ENCODE measurements at regions not wholly inside any gene's neighbourhood (a gene's known extent, or its start where the extent isn't known, plus 50 kb on each side); places are given as distances from the start of the nearest gene placed in this dataset.

GRCh38 chr13:106361621-106362020 is 173.8 kb downstream of the EFNB2 start:
- TF ChIP-seq POLR2AphosphoS5 (IDR thresholded peaks at IDR 0.05; ENCODE audit: low read depth, low read length) (no peak), POLR2A (IDR thresholded peaks at IDR 0.05; ENCODE audit: low read depth, low read length) (no peak), TAF1 (IDR thresholded peaks at IDR 0.05; ENCODE audit: borderline replicate concordance, low read depth, low read length) (no peak)

All from GM12892 (cell line).